ENCODE measurements at regions not wholly inside any gene's neighbourhood (a gene's known extent, or its start where the extent isn't known, plus 50 kb on each side); places are given as distances from the start of the nearest gene placed in this dataset.

DNA sequence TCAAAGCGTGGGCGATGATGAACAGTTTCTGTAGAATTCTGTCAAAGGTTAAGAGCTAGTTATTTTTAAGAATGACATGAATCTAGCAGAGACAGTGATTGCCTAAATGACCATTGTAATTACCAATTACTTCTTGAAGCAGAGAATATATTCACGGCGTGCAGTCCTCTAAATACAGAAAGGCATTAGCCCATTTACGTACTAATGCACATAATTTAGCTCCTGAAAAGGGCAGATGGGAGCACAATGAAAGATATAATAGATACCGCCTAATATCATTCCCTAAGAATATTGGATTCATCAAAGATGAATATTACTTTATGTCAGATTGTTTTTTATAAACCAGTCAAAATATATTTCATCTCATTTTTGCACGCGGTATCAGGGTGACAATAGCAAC lies 212.4 kb downstream of the URI1 start:
- DNase-seq: no peak

DNA sequence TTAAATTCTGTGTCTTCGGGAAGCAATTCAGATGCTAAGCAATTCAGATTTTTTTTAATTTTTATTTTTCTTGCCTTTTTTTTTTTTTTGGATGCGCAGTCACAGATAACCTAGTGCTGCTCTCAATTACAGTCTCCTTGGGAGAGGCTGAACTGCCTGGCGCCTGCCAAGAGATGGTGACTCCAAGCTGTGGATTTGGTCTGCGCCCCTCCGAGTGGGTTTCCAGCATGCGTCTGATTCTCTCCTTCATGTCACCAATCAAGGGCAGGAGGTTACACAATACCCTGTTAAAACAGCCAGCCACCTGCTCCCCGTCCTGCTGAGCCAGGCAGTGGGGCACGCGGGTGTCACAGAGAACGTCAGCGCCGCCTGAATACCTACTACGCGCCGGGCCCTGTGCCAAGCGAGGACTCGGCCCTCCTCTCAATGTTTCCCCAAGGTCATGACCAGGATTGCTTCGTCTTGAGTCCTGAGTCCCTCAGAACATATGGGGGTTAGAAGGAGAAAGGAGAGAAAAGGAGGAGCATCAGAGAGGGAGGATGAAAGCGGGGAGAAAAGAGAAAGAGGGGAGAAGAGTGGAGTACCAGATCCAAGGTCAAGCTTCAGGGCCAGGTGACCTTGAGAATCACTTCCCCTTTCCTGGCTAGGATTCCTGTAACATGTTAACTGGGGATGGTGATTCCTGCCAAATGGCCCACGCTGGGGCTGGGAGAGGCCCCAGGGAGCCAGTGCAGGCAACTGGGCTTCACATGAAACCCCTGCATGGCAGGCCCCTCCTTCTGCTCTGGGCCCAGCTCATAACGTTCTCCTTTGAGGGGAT lies 213.6 kb downstream of the URI1 start:
- no peak for DNase-seq

DNA sequence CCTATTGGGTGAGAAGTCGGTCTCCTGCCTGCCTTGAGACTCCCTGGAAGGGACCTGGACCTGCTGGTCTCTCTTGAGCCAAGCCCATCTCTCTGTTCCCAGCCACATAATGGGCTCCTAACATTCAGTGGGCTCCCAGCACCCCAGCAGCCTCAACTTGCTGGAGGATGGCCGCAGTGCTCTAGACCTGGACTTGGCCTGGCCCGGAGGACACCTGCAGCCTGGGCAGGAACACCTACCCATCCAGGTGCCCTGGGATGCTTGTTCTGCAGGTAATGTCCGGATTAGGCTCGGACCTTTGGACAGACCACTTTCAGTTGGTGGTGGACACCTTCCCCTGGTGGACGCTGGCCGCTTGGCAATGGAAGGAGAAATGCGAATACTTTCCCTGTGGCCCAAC lies 214.6 kb downstream of the URI1 start:
- DNase-seq: no peak

DNA sequence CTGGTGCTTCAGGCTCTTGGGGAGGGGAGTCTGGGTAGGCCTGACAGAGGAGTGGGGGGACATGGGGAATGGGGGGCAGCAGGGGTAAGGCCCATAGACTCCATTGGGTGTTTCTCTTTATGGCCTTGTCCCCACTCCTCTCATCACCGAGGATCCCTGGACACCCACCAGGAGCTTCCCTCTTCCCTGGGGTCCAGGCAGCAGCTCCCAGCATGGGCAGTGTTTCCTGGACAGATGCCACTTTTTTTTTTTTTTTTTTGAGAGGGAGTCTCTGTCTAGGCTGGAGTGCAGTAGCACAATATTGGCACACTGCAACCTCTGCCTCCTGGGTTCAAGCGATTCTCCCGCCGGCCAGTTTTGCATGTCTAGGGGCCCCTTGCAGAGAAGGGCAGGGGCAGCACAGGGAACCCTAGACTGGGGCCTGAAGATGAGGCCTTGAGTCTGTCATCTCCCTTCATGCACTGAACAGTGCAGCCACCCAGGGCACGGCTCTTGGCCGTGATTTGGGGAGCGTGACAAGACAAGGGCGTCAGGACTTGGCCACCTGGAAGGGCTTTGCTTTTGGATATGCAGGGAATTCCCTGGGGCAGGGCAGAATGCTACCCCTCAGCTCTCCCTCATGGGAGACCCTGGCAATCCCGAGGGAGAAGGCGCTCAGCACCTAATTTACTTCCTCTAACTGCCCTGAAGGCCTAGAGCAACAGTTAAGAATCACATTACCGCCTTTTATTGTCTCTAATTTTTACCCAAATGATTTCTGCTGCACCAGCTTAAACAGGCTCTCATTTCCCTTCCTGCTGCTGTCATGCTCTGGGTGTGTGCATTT lies 213.9 kb upstream of the ZNF536 start:
- no peak for DNase-seq

DNA sequence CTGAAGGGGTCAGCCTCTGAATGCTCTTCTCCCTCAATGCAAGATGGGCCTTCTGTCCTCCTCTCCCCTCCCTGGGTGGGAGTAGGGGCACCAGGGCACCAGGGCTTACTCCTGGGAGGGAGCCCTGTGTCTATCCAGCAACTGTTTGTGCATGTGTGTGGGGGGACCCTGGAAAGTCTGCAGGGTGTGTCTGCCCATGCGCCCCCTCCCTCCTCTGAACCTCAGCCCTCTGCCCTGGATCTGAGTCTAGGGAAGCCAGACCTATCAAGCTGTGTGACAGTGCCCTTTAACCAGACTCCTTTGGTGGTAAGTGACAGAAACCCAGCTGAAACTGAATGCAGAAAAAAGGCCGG lies 213.3 kb upstream of the ZNF536 start:
- DNase-seq: no peak

DNA sequence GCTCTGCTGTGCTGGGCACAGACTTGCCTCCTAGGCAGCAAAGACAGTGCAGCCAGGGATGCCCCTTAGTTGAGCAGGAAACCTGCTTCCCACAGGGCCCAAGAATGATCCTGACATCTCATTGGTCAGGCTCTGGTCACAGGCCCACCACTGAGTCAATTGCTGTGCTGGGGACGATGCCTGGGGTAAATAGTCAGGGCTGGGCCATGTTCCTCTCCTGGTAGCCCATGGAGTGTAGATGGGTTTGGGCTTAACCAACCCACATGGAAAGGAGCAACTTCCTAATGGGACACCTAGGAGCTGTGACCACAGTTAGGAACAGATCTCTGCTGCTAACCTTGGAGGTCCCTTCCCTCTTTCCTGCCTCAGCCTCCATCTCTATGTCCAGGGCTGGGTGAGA lies 212.5 kb upstream of the ZNF536 start:
- no peak for DNase-seq

DNA sequence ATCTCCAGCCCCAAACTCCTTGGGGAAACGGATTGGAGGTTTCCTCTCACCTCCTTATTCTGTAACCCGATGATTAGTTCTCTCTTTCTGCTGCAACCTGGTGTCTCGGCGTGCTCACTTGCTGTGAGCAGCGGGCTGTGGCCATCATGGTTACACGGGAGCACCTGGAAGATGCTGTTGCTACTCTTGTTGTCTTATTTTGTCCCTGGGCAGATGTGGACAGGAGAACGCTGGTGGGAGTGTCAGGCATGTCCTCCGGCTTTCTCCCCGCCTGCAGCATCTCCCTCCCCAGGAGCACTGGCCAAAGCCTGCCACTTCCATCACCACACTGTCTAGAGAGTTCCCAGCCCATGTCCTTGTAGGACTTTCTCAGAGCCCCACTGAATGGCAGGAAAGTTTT lies 211.8 kb upstream of the ZNF536 start:
- DNase-seq: no peak

DNA sequence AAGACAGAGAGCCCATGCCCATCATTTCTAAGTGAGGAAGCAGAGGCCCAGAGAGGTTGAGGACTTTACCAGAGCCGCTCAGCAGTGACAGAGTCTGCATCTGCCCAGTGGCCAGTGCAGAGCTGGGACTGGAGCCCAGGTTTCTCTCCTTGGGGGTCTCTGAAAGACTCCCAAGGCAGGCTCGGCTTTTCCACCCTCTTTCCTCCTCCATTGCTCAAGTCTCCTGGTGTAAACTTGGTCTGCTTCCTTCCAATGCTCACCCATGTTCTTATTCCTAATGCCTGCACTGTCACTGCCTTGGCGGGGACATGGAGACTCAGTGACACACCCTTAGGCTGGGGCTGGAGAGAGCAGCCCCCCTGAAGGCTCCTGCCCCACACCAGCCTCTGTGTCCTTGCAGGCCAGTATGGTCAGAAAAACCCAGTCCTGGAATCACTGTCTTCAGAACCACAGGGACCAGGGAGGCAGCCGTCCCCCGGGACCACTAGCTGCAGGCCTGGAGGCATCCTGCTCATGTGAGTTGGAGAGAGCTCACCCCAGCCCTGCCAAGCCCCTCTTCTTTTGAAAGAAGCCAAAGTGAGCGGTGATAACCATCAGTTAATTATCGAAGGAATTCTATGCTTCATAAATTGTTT lies 211.0 kb upstream of the ZNF536 start:
- DNase-seq: no peak

DNA sequence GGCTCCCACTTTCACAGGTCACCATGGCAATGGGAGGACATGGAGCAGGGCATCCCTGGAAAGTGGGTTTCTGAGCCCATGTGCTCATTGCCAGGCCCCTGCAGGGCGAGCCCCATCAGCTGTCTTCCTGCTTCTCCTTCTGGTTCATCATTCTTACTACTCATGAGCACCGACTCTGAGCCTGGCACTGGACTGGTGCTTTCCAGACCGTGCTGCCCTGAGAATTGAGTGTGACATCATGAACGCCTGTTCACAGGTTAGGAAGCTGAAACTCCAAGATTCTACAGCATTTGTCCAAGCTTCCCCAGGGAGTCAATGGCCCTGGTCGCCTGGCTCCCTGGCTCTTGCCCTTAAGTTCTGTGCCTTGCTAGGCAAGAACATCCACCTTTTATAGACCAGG lies 210.4 kb upstream of the ZNF536 start:
- no peak for DNase-seq

DNA sequence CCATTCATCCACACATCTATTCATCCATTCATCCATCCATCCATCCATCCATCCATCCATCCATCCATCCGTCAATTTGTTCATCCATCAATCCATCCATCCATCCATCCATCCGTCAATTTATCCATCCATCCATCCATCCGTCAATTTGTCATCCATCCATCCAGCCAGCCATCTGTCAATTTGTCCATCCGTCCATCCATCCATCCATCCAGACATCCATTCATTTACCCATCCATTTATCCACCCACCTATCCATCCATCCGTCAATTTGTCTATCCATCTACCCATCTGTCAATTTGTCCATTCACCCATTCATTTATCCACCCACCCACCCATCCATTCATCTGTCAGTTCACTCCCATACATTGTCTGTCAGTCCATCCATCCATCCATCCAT lies 209.5 kb upstream of the ZNF536 start:
- no peak for DNase-seq

DNA sequence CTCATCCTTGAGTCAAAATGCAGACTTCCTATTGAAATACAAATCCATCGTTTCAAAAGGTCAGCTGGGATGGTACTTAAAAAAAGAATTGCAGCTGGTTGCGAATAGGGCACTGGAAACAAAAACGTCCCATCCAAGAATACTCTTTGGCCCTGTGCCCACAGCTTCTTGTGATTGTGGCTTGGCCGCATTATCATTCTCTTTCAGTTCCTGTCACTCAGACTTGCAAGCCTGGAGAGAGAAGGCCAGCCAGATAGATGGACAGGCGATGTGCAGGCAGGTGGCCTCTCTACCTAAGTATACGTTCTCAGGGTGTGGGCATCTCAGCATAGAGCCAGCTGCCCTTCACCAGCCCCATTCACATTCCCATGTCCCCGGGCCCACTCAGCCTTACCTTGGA lies 208.5 kb upstream of the ZNF536 start:
- DNase-seq: no peak

DNA sequence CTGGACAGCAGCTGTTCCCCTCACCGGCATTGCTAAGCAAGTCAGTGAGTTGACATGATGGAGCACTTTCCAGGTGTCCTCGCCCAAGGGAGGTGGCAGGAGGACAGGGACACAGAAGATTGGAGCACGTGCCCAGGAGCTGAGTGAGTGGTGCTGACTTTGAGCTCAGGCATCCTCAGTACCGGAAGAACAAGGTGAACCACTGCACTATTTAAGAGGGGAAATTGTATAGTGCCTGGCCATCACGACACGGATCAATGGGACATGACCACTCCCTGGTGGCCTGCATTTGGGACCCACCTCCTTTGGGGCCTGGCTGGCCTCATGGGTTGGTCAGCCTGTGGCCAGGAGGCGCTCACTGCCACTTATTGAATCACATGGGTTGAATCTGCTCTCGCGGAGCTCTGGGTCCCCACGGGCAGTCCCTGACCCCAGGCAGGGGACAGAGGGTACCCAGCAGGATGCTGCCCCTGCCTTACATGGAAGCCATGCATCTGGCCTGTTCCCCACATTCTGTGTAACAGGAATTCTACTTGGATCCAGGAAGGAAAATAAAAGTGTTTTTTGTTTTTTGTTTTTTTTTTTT lies 206.9 kb upstream of the ZNF536 start:
- DNase-seq: no peak

DNA sequence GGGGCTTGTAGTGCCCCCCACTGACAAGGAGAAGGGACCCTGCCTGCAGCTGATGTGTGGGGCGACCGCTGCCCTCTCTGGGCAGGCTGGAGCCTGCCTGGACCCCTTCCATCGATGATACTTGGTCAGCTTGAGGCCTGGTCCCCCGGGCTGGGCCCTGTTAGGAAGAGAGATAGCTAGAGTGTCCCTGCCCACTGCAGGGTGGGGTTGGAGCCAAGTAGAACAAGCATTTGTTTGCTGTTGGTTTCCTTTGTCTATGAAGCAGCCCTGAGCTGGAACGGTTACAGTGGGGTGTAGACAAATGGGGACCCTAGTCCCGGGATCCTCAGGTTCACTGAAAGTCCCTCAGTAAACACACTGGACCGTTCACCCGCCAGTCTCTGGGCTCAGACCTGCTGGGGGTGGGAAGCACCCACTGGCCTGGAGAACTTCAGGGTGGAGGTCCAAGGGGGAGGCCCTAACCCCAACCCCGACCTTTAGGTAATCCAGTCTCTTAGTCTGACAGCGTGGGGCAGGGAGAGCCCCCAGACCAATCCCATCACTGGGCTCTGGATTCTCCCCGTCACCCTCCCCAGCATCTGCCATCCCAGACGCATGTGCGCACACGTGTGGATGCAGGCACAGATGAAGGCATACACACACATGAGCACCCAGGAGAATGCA lies 204.8 kb upstream of the ZNF536 start:
- DNase-seq: no peak

DNA sequence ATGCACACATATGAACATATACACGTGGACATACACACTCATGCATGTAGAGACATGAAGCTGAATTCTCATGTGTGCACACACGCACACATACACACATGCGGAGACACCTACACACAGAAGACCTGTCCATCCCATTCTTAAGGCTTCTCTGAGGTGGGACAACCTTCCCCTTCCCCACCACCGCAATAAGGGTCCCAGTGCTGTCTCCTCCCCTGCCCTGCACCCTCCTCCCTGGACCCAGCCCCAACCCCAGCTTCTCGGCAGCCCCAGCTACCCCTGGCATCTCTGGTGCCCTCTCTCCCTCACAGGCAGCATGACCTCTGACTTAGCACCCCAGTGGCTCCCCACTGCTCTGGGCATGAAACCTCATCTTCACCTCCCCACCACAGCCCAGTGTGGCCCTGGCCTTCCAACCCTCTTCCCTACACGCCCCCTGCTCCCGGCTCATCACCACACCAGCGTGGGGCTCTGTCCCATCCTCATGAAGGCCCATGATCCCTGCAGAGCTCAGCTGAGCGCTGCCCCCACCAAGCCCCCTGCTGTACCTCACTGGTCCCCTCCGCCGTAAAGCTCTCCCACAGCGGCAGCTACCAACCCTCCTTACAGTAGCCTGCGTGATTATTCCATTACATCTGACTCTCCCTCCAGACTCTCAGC lies 204.1 kb upstream of the ZNF536 start:
- DNase-seq: no peak

DNA sequence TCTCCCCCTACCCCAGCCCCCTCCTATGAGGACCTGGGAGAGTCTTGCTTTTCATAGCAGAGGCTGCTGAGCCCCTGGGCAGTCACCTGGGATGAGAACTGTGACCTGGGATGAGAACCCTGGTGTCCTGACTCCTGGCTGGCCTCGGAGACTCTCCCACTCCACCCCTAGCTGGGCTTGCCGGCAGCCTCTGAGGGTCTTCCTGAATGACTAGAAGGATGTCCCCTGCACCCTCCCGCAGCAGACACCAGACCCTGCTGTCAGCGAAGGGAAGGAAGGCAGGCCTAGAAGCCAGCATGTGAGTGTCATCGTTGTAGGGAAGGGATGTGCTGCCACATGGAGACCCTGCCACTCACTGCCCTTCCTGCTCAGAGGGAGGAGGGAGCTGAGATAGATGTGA lies 203.4 kb upstream of the ZNF536 start:
- no peak for DNase-seq

DNA sequence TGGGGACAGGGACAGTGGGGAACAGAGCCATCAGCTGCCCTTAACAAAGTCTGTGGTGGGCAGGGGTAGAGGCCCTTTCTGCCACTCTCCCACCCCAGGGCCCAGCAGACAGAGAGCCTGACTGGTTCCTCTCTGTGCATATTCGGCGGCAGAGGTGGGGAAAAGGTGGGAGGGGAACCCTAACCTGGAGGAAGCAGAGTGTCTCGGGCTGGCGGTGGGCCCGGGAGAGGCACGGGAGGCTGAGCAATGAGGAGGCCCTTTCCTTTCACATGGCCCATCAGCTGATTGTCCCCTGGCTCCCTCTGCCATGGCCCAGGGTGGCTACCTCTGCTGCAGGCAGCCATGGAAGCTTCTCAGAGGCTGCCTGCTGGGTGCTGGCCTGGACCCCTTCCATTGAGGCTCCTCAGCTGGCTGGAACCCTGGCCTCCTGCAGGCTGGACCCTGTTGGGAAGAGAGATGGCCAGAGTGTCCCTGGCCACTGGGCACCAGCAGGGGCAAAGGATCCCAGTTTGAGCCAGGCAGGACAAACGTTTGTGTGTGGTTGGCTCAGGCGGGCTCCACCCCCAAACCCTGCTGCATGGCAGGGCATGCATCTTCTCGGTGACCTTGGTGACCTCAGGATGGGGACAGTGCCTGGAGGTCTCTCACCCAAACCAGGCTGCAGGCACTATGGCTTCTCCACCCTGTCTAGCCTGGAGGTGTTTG lies 202.8 kb upstream of the ZNF536 start:
- no peak for DNase-seq

DNA sequence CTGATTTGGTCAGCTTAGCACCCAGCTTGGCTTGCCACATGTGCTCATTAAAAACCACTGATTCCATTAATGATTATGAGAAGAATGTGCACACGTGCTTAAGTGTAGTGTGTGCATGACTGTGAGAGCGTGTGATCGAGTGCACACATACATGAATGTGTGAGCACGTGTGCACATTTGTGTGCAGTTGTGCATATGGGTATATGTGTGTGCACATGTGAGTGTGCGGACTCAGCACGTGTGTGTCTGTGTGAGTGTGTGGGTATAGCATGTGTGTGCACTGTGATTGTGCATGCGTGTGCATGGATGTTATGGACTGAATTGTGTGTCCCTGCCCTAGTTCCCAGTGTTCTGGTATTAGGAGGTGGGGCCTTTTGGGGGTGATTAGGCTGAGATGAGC lies 202.1 kb upstream of the ZNF536 start:
- no peak for DNase-seq

DNA sequence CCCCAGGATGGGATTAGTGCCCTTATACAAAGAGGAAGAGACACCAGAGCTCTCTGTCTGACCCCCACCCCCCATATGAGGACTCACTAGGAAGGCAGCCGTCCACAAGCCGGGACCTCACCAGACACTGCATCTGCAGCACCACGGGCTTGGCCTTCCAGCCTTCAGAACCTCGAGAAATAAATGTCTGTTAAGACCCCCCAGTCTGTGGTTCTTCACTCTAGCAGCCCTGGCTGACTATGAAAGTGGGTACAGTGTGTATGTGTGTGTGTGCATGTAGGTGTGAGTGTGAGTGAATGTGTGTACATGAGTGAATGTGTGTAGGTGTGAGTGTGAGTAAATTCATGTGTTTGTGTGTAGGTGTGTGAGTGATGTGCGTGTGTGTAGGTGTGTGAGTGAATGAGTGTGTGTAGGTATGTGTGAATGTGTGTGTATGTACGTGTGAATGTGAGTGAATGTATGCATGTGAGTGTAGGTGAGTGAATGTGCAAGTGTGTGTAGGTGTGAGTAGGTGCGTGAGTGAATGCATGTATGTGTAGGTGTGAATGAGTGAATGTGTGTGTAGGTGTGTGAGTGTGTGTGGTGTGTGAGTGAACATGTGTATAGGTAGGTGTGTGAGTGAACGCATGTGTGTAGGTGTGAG lies 201.6 kb upstream of the ZNF536 start:
- no peak for DNase-seq

DNA sequence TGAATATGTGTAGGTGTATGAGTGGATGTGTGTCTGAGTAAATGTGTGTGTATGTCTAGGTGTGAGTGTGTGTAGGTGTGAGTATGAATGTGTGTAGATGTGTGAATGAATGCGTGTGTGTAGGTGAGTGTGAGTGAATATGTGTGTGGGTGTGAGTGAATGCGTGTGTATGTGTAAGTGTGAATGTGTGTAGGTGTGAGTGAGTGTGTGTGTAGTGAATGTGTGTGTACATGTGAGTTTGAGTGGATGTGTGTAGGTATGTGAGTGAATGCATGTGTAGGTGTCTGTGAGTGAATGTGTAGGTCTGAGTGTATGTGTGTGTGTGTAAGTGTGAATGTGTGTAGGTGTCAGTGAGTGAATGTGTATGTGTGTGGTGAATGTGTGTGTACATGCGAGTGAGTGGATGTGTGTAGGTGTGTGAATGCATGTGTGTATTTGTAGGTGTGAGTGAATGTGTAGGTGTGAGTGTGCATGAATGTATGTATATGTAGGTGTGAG lies 201.0 kb upstream of the ZNF536 start:
- DNase-seq: no peak

DNA sequence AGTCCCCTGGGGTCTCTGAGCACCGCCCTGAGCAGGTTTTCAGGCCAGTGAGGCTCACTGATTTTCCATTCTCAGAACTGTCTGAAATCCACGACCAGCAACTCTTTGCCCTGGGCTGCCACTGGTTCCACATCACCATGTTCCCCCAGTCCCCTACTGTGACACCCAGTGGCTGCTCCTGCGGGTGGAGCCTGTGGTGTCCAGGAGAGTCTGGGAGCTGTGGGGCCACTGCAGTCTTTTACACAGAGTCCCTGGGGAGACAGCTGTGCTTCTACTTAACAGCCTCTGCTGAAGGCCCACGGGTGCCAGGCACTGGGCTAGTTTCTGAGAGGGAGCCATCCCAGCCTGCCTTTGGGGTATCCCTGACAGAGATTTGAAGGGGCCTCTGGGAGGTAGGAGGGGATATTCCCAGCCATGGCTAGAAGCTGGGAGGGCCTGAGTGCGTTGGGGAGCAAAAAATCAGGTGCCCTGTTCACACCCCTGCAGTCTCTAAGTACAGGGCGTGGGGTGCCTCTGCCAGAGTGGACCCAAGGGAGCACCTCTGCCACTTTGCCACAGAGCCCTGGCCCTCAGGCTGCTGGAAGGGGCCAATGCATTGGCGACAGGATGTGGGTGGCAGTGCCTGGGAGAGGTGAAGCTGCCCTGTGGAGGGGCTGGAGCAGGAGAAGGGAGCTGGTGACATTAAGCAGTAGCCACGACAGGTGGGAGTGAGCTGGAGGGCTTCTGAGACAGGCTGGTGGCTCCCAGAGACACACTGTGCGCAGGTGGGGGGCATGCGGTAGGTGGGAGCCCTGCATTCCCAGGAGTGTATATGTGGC lies 200.2 kb upstream of the ZNF536 start:
- no peak for DNase-seq
